GM23338 (cell line): ENCODE measurements at regions not wholly inside any gene's neighbourhood (a gene's known extent, or its start where the extent isn't known, plus 50 kb on each side); places are given as distances from the start of the nearest gene placed in this dataset.

Source experiments
- EZH2 ChIP-seq: fragments of 200-600 bp; sonication (generic); IDR thresholded peaks from one replicate; pipeline ENCODE4 v1.8.0; 2017; ENCODE audit warnings: antibody characterized with exemption, mild to moderate bottlenecking, low read depth; ENCODE audit not compliant: unreplicated experiment
- TF ChIP-seq, protein P1 (sequence below), 2 experiments: fragments of 200-600 bp in 1 of 2; sonication (generic) in 1 of 2; conservative IDR thresholded peaks; 2 replicates each; pipeline versions ENCODE4 v1.5.1 to v1.6.1; 2016 to 2017; ENCODE audit warnings: antibody characterized with exemption in 2 of 2, low read depth in 2 of 2, mild to moderate bottlenecking in 2 of 2, moderate library complexity in 1 of 2
- TF ChIP-seq, protein P2 (sequence below): IDR thresholded peaks from one replicate; pipeline ENCODE4 v1.6.1; 2018; ENCODE audit warnings: antibody characterized with exemption; ENCODE audit not compliant: unreplicated experiment

DNA sequence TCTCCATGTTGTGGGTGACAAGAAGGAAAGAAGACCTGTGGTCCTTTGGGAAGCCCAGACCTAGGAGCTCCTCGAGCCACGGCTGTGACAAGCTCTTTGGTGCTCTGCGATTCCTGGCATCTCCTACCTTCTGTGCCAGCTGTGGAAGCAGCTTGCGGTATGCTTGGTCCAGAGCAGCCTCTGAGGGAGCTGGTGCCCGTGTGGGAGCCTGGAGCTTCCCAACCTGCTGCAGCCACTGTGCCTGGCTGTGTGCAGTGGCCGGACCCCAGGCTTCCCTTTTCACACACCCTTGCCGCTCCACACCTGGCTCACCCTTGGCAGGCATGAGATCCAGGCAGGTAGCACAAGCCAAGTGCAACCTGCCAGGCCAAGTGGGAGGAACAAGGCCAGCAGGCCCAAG lies 1328.6 kb upstream of the SLC39A10 start:
- TF ChIP-seq, protein P1, sequence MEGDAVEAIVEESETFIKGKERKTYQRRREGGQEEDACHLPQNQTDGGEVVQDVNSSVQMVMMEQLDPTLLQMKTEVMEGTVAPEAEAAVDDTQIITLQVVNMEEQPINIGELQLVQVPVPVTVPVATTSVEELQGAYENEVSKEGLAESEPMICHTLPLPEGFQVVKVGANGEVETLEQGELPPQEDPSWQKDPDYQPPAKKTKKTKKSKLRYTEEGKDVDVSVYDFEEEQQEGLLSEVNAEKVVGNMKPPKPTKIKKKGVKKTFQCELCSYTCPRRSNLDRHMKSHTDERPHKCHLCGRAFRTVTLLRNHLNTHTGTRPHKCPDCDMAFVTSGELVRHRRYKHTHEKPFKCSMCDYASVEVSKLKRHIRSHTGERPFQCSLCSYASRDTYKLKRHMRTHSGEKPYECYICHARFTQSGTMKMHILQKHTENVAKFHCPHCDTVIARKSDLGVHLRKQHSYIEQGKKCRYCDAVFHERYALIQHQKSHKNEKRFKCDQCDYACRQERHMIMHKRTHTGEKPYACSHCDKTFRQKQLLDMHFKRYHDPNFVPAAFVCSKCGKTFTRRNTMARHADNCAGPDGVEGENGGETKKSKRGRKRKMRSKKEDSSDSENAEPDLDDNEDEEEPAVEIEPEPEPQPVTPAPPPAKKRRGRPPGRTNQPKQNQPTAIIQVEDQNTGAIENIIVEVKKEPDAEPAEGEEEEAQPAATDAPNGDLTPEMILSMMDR (conservative IDR thresholded peaks at IDR 0.05; ENCODE audit: low read depth in 2 of 2): no peak
- TF ChIP-seq EZH2: no peak
- TF ChIP-seq, protein P2, sequence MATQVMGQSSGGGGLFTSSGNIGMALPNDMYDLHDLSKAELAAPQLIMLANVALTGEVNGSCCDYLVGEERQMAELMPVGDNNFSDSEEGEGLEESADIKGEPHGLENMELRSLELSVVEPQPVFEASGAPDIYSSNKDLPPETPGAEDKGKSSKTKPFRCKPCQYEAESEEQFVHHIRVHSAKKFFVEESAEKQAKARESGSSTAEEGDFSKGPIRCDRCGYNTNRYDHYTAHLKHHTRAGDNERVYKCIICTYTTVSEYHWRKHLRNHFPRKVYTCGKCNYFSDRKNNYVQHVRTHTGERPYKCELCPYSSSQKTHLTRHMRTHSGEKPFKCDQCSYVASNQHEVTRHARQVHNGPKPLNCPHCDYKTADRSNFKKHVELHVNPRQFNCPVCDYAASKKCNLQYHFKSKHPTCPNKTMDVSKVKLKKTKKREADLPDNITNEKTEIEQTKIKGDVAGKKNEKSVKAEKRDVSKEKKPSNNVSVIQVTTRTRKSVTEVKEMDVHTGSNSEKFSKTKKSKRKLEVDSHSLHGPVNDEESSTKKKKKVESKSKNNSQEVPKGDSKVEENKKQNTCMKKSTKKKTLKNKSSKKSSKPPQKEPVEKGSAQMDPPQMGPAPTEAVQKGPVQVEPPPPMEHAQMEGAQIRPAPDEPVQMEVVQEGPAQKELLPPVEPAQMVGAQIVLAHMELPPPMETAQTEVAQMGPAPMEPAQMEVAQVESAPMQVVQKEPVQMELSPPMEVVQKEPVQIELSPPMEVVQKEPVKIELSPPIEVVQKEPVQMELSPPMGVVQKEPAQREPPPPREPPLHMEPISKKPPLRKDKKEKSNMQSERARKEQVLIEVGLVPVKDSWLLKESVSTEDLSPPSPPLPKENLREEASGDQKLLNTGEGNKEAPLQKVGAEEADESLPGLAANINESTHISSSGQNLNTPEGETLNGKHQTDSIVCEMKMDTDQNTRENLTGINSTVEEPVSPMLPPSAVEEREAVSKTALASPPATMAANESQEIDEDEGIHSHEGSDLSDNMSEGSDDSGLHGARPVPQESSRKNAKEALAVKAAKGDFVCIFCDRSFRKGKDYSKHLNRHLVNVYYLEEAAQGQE: no peak
